ENCODE measurements at regions not wholly inside any gene's neighbourhood (a gene's known extent, or its start where the extent isn't known, plus 50 kb on each side); places are given as distances from the start of the nearest gene placed in this dataset.
"Not testable (repeated sequence)": the region's sequence is repeated elsewhere in the genome, so short reads cannot be mapped to it uniquely, and the experiment has no call there.

GRCh38 chr7:56375173-56375572 is 259.0 kb upstream of the NUPR2 start:
- Histone ChIP-seq H3K4me2 (ENCODE audit: low read length) (no peak overlapping the region), H3K4me3 (ENCODE audit: low read depth, low read length, poor library complexity, severe bottlenecking) (no peak overlapping the region), H3K9me3 (ENCODE audit: low read length) (no peaks in the 10 kb centered on the region), H2AFZ (ENCODE audit: low read length) (no peak overlapping the region), H4K20me1 (ENCODE audit: insufficient read depth, low read length) (no peaks in the 10 kb centered on the region), H3K9me2 (ENCODE audit: insufficient read depth, low read length) (no peaks in the 10 kb centered on the region), H3K79me2 (ENCODE audit: insufficient read depth, low read depth, low read length) (no peaks in the 10 kb centered on the region), H3K36me3 (ENCODE audit: insufficient read depth, low read length) (no peaks in the 10 kb centered on the region), H3K27ac (ENCODE audit: low read depth, low read length, poor library complexity, severe bottlenecking) (no peak overlapping the region), H3K4me1 (ENCODE audit: insufficient read depth, low read length, poor library complexity, severe bottlenecking) (no peaks in the 10 kb centered on the region)
- TF ChIP-seq CTCF (conservative IDR thresholded peaks at IDR 0.05; ENCODE audit: low read length) = no peak
- BruUV-seq (replicated peaks) = no TSS peak
- intact Hi-C loops (cut with micrococcal nuclease; ENCODE audit: unreplicated experiment) = no loop called here
- no peak for DNase-seq (ENCODE audit: low spot score)
- CTCF ChIA-PET (ENCODE audit: unreplicated experiment) = no interaction called here
- POLR2A ChIA-PET = no interaction called here

GRCh38 chr7:56374666-56375065 is 258.4 kb upstream of the NUPR2 start:
- H3K4me3 ChIP-seq (ENCODE audit: low read depth, low read length, poor library complexity, severe bottlenecking); H3K4me1 ChIP-seq (ENCODE audit: insufficient read depth, low read length, poor library complexity, severe bottlenecking); POLR2A ChIA-PET; CTCF ChIA-PET (ENCODE audit: unreplicated experiment); H3K27ac ChIP-seq (ENCODE audit: low read depth, low read length, poor library complexity, severe bottlenecking); H3K4me2 ChIP-seq (ENCODE audit: low read length); H4K20me1 ChIP-seq (ENCODE audit: insufficient read depth, low read length); H3K36me3 ChIP-seq (ENCODE audit: insufficient read depth, low read length); DNase-seq (ENCODE audit: low spot score); H3K9me2 ChIP-seq (ENCODE audit: insufficient read depth, low read length); H3K79me2 ChIP-seq (ENCODE audit: insufficient read depth, low read depth, low read length); H2AFZ ChIP-seq (ENCODE audit: low read length); intact Hi-C loops (cut with micrococcal nuclease; ENCODE audit: unreplicated experiment); BruUV-seq (replicated peaks); H3K9me3 ChIP-seq (ENCODE audit: low read length): not testable (repeated sequence)

- H3K4me2 ChIP-seq (ENCODE audit: low read length); H3K36me3 ChIP-seq (ENCODE audit: insufficient read depth, low read length); H3K4me3 ChIP-seq (ENCODE audit: low read depth, low read length, poor library complexity, severe bottlenecking); H3K9me2 ChIP-seq (ENCODE audit: insufficient read depth, low read length); POLR2A ChIA-PET; H3K27ac ChIP-seq (ENCODE audit: low read depth, low read length, poor library complexity, severe bottlenecking); CTCF ChIA-PET (ENCODE audit: unreplicated experiment); H3K79me2 ChIP-seq (ENCODE audit: insufficient read depth, low read depth, low read length); H3K9me3 ChIP-seq (ENCODE audit: low read length); BruUV-seq (replicated peaks); H2AFZ ChIP-seq (ENCODE audit: low read length); H4K20me1 ChIP-seq (ENCODE audit: insufficient read depth, low read length); H3K4me1 ChIP-seq (ENCODE audit: insufficient read depth, low read length, poor library complexity, severe bottlenecking); intact Hi-C loops (cut with micrococcal nuclease; ENCODE audit: unreplicated experiment): not testable (repeated sequence)
- peak; percentile 17 for DNase-seq (ENCODE audit: low spot score)
These were observed 257.1 kb upstream of the NUPR2 start for GRCh38 chr7:56373314-56373713.

GRCh38 chr7:56371792-56372191 is 255.6 kb upstream of the NUPR2 start:
- H2AFZ ChIP-seq (ENCODE audit: low read length); H3K27ac ChIP-seq (ENCODE audit: low read depth, low read length, poor library complexity, severe bottlenecking); H3K9me2 ChIP-seq (ENCODE audit: insufficient read depth, low read length); H4K20me1 ChIP-seq (ENCODE audit: insufficient read depth, low read length); POLR2A ChIA-PET; DNase-seq (ENCODE audit: low spot score); H3K79me2 ChIP-seq (ENCODE audit: insufficient read depth, low read depth, low read length); H3K9me3 ChIP-seq (ENCODE audit: low read length); CTCF ChIA-PET (ENCODE audit: unreplicated experiment); H3K4me3 ChIP-seq (ENCODE audit: low read depth, low read length, poor library complexity, severe bottlenecking); BruUV-seq (replicated peaks); H3K36me3 ChIP-seq (ENCODE audit: insufficient read depth, low read length); intact Hi-C loops (cut with micrococcal nuclease; ENCODE audit: unreplicated experiment); H3K4me2 ChIP-seq (ENCODE audit: low read length); H3K4me1 ChIP-seq (ENCODE audit: insufficient read depth, low read length, poor library complexity, severe bottlenecking): not testable (repeated sequence)

- H3K36me3 ChIP-seq (ENCODE audit: insufficient read depth, low read length); H4K20me1 ChIP-seq (ENCODE audit: insufficient read depth, low read length); BruUV-seq (replicated peaks); POLR2A ChIA-PET; H3K9me3 ChIP-seq (ENCODE audit: low read length); H3K79me2 ChIP-seq (ENCODE audit: insufficient read depth, low read depth, low read length); intact Hi-C loops (cut with micrococcal nuclease; ENCODE audit: unreplicated experiment); H3K4me3 ChIP-seq (ENCODE audit: low read depth, low read length, poor library complexity, severe bottlenecking); H3K4me2 ChIP-seq (ENCODE audit: low read length); H3K9me2 ChIP-seq (ENCODE audit: insufficient read depth, low read length); H3K27ac ChIP-seq (ENCODE audit: low read depth, low read length, poor library complexity, severe bottlenecking); H3K4me1 ChIP-seq (ENCODE audit: insufficient read depth, low read length, poor library complexity, severe bottlenecking); DNase-seq (ENCODE audit: low spot score); H2AFZ ChIP-seq (ENCODE audit: low read length); CTCF ChIA-PET (ENCODE audit: unreplicated experiment): not testable (repeated sequence)
These were observed 254.1 kb upstream of the NUPR2 start for GRCh38 chr7:56370208-56370872.

- H3K4me3 ChIP-seq (ENCODE audit: low read depth, low read length, poor library complexity, severe bottlenecking); DNase-seq (ENCODE audit: low spot score); H3K4me1 ChIP-seq (ENCODE audit: insufficient read depth, low read length, poor library complexity, severe bottlenecking); POLR2A ChIA-PET; H4K20me1 ChIP-seq (ENCODE audit: insufficient read depth, low read length); H2AFZ ChIP-seq (ENCODE audit: low read length); H3K4me2 ChIP-seq (ENCODE audit: low read length); H3K27ac ChIP-seq (ENCODE audit: low read depth, low read length, poor library complexity, severe bottlenecking); H3K36me3 ChIP-seq (ENCODE audit: insufficient read depth, low read length); H3K9me2 ChIP-seq (ENCODE audit: insufficient read depth, low read length); H3K9me3 ChIP-seq (ENCODE audit: low read length); intact Hi-C loops (cut with micrococcal nuclease; ENCODE audit: unreplicated experiment); CTCF ChIA-PET (ENCODE audit: unreplicated experiment); BruUV-seq (replicated peaks); H3K79me2 ChIP-seq (ENCODE audit: insufficient read depth, low read depth, low read length): not testable (repeated sequence)
These were observed 251.7 kb upstream of the NUPR2 start for GRCh38 chr7:56367914-56368313.

Measured in OCI-LY7 (cell line).